ENCODE measurements at regions not wholly inside any gene's neighbourhood (a gene's known extent, or its start where the extent isn't known, plus 50 kb on each side); places are given as distances from the start of the nearest gene placed in this dataset.

DNA sequence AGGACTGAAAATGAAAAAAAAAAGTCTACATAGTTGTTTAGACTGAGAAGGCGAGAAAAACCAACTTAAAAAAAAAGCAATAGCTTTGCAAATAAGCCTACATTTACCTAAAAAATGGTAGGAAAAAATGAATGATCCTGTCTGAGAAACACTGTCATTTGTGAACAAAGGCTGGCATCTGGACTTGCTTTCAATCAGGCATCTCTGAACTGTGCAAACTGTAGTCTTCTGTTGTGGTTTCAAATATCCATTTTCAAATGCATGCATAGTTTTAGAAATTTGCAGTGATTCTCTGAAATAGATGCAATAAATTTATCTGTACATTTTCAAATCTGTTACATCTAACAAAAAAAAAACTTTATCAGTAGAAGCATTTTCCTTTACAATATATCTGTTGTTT is 106.1 kb upstream of the LUZP2 start:
- no peak for TF ChIP-seq CTCF (IDR thresholded peaks at IDR 0.05; ENCODE audit: low read depth, low read length)
- DNase-seq (ENCODE audit: low read depth in 2 of 2): no peak
- H3K4me3 ChIP-seq (replicated peaks in 1 of 2; ENCODE audit: low read depth in 2 of 2, low read length in 2 of 2): no peak overlapping the region

DNA sequence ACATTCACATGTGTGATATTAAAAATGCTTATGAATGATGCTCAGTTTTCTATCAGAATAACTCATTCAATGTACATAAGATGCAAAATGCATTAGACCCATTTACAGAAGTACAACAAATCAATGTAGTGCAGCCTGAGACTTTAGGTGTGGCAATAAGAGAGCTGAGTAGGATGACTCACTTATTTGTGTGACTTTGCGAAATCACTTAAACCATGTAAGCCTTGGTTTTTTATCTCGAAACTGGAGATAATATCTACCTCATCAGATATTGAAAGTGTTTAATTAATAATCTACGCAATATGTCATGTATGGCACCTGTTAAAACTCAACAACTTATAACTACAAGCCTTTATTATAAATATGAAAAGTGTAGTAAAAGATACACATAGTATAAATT is 105.7 kb upstream of the LUZP2 start:
- no peak for TF ChIP-seq CTCF (IDR thresholded peaks at IDR 0.05; ENCODE audit: low read depth, low read length)
- no peak overlapping the region for H3K4me3 ChIP-seq (replicated peaks in 1 of 2; ENCODE audit: low read depth in 2 of 2, low read length in 2 of 2)
- DNase-seq (ENCODE audit: low read depth in 2 of 2): peak; percentile 45 to 47

DNA sequence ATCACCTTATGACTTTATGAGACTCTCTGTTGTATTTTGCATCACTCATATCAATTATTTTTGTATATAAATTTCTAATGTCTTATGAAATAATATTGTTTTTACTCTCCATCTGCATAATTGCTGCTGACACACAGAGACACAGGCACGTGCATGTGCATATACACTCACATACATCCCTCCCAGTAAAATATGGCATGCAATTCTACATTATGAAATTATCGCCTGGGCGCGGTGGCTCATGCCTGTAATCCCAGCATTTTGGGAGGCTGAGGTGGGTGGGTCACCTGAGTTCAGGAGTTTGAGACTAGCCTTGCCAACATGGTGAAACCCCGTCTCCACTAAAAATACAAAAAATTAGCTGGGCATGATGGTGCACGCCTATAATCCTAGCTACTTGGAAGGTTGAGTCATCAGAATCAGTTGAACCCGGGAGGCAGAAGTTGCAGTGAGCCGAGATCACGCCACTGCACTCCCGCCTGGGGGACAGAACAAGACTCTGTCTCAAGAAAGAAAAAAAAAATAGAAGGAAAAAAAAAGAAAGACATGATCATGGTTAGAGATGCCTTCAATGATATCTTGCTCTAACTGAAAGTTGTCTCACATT is 96.7 kb upstream of the LUZP2 start:
- DNase-seq (ENCODE audit: low read depth in 2 of 2): no peak
- no peak for TF ChIP-seq CTCF (IDR thresholded peaks at IDR 0.05; ENCODE audit: low read depth, low read length)
- no peak overlapping the region for H3K4me3 ChIP-seq (replicated peaks in 1 of 2; ENCODE audit: low read depth in 2 of 2, low read length in 2 of 2)

DNA sequence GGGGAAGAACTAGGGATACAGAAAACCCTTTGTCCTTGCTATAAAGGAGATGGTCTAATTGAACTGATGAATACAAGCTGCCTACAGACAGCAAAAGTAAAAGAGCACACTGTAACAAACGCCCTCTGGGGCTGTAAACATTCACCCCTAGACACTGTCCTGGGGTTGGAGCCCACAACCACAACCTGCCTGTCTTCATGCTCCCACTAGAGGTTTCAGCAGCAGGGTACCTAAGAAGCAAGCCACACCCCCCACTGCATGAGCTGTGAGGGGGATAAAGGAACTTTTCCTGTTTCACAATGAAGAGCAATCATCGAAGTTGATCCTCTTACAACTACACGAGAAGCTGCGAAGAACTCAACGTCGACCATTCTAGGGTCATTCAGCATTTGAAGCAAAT is 90.5 kb upstream of the LUZP2 start:
- no peak for DNase-seq (ENCODE audit: low read depth in 2 of 2)
- no peak for TF ChIP-seq CTCF (IDR thresholded peaks at IDR 0.05; ENCODE audit: low read depth, low read length)
- H3K4me3 ChIP-seq (replicated peaks in 1 of 2; ENCODE audit: low read depth in 2 of 2, low read length in 2 of 2): no peak overlapping the region

DNA sequence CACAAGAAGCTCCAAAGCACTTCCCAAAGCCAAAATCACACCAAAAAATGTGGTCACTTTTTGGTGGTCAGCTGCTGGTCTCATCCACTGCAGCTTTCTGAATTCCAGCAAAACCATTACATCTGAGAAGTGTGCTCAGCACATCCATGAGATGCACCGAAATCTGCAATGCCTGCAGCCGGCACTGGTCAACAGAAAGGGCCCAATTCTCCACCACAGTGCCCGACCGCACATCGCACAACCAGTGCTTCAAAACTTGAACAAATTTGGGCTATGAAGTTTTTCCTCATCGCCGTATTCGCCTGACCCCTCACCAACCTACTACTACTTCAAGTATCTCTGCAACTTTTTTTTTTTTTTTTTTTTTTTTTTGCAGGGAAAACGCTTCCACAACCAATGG is 89.9 kb upstream of the LUZP2 start:
- TF ChIP-seq CTCF (IDR thresholded peaks at IDR 0.05; ENCODE audit: low read depth, low read length): no peak
- no peak overlapping the region for H3K4me3 ChIP-seq (replicated peaks in 1 of 2; ENCODE audit: low read depth in 2 of 2, low read length in 2 of 2)
- no peak for DNase-seq (ENCODE audit: low read depth in 2 of 2)

GRCh38 chr11:24407733-24408132 is 89.1 kb upstream of the LUZP2 start:
- TF ChIP-seq CTCF (IDR thresholded peaks at IDR 0.05; ENCODE audit: low read depth, low read length): no peak
- H3K4me3 ChIP-seq (replicated peaks in 1 of 2; ENCODE audit: low read depth in 2 of 2, low read length in 2 of 2): no peak overlapping the region
- DNase-seq (ENCODE audit: low read depth in 2 of 2): no peak

DNA sequence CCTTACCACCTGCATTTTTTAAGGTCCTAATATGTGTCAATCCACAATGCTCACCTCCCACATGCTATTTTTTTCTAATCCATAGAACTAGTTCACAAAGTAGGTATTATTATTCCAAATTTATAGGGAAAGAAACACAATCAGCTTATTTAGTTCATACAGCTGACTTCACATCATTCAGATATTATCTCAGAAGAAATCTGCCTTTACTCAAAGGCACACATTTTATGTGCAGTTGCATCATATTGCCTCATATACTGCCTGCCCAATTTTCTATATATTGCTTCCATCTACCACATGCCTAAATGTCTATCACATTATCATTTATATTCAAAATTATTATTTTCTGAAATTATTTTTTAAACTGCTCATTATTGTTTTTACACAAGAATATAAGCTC is 88.7 kb upstream of the LUZP2 start:
- H3K4me3 ChIP-seq (replicated peaks in 1 of 2; ENCODE audit: low read depth in 2 of 2, low read length in 2 of 2): no peak overlapping the region
- no peak for TF ChIP-seq CTCF (IDR thresholded peaks at IDR 0.05; ENCODE audit: low read depth, low read length)
- no peak for DNase-seq (ENCODE audit: low read depth in 2 of 2)

All from cardiac fibroblast (primary cell).